ENCODE measurements at regions not wholly inside any gene's neighbourhood (a gene's known extent, or its start where the extent isn't known, plus 50 kb on each side); places are given as distances from the start of the nearest gene placed in this dataset.

DNA sequence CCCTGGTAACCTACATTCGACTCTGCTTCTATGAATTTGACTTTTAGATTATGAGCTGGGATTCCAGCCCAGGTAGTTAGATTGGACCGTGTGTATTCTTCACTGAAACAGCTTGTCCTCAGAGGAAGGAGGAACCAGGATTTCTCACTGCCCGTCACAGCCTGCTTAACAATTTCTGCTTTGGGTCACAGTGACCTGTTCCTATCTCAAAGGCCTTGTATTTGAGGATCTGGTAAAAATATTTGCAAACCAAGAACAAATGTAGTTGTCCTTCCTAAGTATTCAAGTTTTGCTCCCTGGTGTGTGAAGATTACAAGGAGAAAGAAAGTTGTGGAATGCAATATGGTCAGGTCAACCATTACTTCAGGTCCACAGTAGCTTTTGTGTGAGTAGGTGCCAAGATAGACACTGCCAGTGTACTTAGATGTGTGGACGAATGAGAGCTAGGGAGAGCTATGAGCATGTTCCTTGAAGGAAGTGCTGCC, 55.1 kb downstream of the KIF4B start:
- DNase-seq: no peak

DNA sequence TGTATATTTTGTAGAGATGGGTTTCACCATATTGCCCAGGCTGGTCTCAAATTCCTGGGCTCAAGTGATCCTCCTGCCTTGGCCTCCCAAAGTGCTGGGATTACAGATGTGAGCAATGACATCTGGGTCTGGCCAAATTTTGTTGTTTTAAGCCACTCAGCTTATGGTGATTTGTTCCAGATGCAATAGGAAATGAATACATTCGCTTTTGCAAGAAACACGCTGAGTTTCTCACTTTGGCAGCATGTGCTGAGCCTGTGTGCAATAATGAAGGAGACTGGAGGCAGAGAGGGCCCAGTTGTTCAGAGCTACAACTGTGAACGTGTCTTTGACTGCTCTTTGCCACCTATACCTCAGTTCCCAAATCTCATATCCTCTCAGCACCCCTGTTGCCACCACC, 56.4 kb downstream of the KIF4B start:
- DNase-seq: no peak

DNA sequence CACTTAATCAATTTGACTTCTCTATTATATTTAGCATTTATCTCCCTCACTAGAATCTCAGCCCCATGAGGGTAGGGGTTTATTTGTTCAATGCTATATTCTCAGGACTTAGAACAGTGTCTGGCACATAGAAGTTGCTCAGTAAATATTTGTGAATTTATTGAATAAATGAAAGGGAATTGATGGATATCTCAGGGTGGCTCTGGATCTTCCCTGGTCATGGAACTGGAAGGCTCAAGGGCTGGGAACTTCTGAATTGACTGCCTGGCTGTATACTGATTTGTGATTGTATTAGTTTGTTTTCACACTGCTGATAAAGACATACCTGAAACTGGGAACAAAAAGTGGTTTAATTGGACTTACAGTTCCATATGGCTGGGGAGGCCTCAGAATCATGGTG, 57.2 kb downstream of the KIF4B start:
- DNase-seq: no peak

DNA sequence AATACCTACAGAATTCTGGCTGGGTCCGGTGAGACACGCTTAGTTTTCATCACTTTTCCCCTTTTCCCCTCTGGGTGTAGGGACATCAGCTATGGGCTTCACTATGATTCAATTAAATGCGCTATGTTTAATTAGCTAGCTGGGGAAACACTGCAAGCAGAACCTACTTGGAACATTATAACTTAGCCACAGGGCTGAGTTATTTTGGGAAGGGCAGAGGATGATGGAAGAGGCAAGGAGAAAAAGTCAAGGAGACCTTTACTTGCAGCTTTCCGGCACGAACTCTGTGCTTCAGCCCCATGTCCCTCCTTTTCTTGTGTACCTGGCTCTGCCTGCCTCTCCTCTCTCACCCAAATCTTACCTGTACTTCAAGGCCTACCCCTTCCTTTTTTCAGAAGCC, 62.8 kb downstream of the KIF4B start:
- no peak for DNase-seq

DNA sequence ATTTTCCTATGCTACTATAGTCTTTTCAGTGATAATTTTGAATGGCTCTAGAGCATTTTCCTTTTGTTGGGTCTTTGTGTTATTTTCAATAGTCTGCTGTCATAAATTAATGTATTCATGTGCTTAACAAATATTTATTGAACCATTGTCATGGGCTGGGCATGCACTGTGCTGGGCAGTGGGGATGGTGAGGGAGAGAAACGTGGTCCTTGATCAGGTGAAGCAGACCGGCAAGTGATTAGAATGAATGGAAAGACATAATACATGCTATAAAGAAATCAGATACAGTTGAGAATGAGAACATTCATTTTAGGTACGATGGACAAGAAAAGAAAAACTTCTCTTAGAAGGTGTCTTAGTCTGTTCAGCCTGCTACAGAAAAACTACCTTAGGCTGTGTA, 66.1 kb downstream of the KIF4B start:
- no peak for DNase-seq

DNA sequence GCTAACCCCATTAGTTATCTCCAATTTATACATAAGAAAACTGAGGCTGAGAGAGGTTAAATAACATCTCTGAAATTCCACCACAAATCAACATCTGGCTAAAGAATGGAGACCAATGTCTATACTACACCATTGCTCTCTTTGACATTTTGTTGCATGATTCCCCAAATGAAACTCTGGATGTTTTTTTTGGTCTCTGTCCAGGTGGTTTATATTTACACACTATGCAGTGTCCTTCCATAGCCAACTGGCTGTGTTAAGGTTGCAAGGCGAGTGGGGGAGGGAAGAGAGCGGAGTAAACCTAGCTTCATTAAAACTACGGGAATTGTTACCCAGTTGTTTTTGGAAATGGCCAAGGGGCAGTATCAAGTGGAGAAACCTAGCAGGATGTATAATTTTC, 67.2 kb downstream of the KIF4B start:
- peak; percentile 33 for DNase-seq

DNA sequence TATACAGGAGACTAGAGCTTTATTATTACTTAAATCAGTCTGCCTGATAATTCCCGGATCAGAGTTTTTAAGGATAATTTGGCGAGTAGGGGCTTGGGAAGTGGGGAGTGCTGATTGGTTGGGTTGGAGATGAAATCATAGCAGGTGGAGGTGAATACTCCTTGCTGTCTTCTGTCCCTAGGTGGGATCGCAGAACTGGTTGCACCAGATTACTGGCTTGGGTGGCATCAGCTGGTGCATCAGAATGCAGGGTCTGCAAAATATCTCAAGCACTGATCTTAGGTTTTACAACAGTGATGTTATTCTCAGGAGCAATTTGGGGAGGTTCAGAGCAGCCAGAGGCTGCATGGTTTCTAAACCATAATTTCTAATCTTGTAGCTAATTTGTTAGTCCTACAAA, 68.1 kb downstream of the KIF4B start:
- no peak for DNase-seq

DNA sequence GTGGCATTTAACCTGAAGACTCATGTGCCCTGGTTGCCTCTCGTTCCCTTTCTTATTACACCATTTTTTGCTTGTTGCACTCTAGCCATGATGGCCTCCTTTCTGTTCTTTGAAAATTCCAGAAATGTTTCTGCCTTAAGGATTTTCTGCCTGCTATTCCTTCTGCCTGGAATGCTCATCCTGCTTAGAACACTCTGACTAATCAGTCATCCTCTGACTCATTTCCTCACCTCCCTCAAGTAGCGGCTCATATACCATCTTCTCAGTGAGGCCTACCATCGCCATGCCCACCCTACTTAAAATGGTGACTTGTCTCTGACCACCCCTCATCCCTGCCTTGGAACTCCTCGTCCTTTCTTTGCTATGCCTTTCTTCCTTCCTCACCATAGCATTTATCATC, 68.8 kb downstream of the KIF4B start:
- DNase-seq: peak; percentile 92

DNA sequence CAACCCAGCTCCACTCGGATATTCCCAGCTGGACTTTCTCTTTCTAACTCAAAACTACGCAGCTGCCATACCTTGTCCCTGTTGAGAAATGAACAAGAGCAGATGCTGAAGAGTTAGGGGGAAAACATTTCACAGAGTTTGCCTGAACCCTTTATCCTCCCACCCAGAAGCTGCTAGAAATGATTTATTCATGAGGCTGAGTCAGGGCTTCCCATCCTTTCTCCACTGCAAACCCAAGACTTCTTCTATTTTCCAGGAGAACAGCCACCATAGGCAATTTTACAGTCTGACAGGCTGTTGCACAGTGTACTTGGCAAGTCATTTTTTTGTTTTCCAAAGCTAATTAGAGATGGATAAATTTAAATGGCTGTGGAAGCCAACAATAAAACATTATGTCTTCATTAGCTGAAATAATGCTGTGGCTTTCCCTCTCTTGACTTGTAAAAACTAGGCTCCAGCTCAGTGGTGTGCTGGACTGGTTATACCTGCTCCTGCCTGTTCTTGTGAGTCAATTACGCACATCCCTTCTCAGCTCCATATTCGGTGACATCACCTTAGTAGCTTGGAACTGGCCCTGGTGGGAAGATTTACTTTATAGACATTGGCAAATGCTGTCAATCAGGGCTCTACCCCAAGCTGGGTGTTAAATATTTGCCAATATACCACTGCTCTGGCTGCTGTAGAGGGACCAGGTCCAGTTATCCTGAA, 71.9 kb downstream of the KIF4B start:
- DNase-seq: no peak

DNA sequence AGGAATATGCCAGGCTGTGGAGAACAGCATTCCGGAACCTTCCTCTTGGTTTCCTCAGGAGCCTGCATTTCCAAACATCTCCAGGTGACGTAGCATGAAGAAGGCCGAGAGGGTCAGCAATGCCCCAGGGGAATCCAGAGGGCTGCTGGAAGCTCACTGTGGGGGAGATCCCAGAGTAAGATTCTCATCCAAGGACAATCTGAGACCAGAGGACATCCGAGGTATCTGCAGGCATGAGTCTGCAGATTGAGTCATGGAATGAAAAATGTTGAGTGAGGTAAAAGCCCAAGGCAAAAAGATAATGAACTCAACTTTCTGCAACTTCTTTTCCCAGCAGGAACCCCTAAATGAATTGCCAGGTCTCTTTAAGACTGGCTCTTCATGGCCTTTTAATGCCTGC, 73.5 kb downstream of the KIF4B start:
- DNase-seq: peak; percentile 53

DNA sequence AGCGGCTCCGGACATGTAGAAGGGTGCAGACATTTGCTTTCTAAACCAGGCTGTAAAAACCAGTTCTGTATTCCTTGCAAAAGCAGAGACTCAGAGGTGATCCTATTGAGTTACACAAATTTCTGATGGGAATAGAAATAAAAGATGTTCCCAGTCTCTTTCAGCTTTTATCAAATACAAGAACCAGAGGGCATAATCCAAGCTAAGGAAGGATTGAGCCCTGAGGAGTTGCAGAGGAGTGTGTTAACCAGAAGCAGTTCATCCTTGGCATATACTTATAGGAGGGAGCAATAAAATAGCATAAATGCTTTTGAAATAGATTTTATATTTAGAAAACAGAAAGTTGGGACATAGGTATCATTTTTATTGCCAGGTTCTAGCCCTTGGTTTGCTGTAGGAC, 75.3 kb downstream of the KIF4B start:
- no peak for DNase-seq

DNA sequence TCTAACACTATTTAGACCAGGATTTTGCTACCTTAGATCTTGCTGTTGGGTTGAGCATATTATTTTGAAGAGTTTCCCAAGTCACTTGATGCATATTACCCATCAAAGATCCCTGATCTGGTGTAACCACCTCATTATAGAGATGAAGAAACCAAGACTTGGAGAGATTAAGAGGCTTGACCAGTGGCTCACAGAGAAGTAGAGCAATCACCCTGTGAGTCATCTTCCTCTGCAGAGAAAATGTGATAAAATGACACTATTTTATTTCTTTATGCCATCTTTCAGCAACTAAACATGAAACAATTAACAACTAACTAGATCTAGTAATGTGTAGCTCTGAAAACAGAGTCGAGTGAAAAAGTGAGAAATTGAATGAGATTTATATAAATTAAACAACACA, 76.1 kb downstream of the KIF4B start:
- DNase-seq: peak; percentile 19

DNA sequence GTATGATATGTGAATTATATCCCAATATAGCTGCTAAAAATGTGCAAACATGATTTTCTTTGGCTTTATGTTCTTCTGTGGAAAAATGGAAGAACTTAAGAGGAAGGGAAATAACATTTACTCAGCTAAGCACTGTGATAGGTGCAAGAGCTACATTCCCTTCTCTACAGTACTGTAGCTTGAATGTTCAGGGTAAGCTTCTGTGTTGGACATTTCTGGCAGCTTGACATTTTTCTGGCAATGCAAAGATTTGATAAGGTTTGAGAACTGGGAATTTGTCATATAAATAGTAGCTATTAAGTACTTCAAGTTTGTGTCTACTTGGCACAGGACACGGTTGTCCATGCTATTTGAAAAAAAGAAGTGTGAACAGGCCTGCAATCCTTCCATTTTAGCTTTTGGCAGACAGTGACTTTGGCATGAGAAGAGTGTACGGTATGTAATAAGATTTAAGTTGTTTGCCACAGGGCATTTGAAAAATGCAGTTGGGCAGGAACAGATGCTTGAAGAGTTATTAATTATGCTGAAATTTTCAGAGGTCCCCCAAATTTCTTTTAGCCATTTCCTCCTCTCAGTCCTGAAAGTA, 77.6 kb downstream of the KIF4B start:
- DNase-seq: peak; percentile 67

DNA sequence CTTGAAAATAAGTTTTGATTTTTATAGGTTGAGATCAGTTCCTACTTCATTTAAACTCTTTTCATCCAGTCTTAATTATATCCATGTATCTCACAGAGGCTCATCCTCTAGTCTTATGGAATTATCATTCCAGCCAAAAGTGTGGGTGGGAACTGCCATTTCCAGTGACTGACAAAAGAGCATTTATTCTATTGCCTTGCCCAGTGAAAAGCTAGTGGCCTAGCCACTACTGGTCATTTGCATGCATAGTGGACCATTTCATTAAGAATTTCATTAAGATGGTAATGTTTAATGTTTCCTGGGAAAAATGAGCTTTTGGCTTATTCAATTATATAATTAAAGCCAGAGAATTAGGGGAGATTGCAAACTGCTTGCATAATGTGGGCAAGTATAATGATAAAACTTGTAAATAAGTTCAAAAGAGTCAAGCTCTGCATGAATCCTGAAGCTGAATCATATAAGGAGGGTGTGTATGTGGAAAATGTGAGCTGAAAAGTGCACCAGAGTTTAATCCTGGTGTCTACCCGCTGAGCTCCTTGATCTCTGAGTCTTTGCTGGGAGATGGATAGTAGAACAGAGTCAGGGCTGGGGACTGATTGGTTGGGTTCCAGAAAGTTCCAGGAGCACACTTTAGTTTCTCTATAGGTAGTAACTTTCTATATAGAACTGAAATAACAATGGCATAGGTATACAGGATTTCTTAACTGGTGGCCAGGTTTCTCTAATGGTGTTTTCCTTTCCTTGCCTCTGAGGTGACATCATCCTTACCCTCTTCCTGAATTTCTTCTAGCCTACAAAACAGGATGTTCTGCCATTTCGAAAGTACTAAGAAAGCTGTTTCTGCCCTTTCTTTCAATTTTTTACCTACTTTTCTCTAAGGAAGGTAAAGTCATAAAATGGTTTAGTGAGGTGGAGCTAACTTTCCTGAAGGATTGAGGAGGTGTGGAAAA, 78.5 kb downstream of the KIF4B start:
- DNase-seq: no peak

DNA sequence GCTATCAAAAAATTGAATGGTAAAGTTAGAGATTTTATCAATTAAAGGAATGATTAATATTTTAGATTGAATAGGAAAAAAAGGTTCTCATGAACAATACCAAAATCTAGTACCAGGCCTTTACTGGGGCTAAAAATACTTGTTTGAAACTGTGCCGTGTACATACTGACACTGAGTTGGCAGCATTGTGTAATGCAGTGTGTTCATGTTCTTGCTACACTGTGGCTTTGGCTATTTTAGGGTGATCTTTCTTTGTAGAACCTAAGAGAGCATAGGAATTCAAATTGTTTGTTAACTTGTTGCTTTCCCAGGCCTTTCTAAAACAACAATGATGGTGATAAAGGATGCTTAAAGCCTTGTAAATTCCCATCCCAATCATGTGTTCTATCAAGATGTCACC, 80.9 kb downstream of the KIF4B start:
- DNase-seq: no peak

DNA sequence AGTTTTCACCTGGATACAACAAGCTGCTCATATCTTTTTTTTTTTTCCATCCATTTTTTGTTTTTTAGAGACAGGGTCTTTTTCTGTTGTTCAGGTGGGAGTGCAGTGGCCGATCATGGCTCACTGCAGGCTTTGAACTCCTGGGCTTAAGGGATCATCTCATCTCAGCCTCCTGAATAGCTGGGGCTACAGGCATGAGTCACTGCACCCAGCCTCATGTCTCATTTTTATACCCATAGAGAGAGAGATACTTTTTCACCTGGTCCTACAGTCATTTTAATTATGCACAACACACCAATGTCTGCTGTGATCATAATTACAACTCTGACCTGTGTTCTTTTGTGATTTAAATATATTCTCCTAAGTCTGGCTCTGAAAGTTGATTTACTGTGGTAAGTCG, 84.4 kb downstream of the KIF4B start:
- no peak for DNase-seq

DNA sequence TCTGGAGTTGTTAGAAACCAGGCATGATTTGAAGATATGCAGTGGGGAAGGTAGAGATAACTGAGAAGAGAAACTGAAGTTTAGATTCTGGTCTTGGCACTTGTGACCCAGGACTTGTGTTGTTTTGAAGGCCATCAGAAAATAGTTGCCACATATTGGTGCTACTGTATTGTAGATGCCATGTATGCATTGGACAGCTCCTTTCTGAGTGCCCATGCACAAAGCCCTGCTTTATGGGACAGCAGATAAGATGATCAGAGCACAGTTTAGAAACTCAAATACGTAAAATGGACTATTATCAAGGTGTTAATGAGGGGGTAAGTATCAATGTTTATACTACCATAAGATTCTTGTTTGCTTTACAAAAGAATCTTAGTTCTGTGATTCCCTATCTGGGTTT, 84.9 kb downstream of the KIF4B start:
- no peak for DNase-seq

DNA sequence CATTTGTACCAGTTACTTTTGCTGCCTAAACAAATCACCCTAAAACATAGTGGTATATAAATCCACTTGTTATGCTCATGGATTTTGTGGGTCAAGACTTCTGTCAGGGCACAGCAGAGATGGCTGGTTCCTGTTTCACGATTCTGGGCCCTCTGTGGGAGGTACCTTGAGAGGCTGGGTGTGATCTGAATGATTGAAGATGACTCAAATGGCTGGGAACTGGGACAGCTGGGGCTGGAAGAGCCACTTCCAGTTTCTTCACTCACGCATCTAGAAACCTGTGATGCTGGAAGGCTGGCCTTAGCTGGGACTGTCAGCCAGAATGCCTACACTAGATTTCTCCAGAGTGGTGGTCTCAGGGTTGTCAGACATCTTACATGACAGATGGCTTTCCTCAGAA, 88.1 kb downstream of the KIF4B start:
- no peak for DNase-seq

DNA sequence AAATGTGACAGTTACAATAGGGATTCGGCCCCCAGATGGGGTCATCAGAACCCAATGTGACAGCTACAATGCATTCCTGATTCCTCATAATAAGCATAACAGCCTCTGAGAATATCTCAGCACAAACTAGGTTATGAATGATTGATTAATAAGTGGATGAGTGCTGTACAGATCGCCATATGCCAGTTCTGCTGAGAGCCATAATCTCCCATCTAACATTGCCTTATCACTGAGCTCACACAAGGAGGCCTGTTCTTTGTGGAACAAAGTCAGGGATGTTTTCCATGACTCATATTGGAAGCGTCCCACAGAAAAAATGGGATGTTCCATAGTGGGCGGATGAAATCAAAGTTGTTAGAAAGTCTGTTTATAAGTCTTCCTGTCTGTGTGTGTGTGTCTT, 89.6 kb downstream of the KIF4B start:
- no peak for DNase-seq

DNA sequence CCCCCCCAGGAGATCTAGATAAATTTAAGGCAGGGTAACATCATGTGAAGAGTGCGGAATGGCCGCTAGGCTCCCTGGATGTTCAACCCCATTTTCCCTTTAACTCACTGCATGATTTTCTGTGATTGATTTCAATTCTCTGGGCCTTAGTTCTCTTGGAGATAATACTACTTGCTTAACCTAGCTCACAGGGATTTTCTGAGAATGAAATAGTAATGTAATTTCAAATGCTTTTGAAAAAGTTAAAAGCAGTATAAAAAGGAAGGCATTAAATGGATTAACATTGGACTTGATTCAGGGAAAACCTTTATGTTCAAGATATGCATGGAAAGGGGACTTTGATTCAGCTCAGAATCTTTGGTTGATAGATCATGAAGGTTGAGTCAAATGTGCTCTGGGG, 90.9 kb downstream of the KIF4B start:
- DNase-seq: no peak

DNA sequence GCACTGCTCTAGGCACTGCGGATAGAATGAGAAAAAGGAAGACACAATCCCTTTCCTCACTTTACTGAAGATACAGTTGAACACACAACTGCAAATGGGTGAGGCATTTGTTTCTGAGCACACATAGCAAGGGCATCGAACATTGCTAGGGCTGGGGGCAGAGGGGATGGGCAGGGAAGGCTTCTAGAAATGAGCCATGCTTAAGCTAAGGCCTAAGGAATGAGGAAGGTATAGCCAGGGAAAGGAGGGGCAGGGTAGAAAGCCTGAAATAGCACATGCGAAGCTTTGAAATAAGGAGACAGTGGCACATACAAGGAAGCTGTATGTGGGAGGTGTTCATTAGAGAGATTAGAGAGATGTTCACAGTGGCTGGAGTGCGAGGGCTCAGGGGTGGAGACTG, 92.7 kb downstream of the KIF4B start:
- DNase-seq: no peak

DNA sequence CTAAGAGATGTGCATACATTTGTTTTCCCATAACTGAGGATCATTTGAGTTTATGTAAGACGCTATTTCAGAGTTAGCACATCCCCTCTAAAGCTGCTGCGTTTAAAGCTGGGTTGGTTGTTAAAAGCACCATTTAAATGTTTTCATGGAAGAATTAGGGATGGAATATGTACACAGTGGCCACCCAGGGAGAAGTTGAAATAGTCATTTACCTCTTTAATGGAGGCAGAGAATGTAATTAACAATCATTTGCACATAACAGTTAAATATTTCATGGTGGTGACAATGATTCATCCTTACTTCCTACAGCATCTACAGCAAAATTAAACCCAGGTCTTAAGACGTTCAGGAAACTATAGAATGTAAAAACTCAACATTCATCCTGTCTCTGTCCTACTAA, 100.3 kb downstream of the KIF4B start:
- DNase-seq: no peak

DNA sequence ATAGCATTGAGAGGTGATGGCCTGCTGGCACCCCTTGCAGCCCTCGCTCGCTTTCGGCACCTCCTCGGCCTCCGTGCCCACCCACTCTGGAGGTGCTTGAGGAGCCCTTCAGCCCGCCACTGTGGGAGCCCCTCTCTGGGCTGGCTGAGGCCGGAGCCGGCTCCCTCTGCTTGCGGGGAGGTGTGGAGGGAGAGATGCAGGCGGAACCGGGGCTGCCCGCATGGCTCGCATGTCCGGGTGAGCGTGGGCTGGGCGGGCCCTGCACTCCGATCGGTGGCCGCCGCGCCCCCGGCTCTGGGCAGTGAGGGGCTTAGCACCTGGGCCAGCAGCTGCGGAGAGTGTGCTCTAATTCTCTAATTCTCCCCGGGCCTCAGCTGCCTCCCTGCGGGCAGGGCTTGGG, 101.1 kb downstream of the KIF4B start:
- DNase-seq: no peak
